HL-60 (cell line): ENCODE measurements at regions not wholly inside any gene's neighbourhood (a gene's known extent, or its start where the extent isn't known, plus 50 kb on each side); places are given as distances from the start of the nearest gene placed in this dataset.

Experiments used
- DNase-seq, 2 experiments: peaks; one replicate each; pipeline ENCODE4 v3.0.0-alpha.2; 2010 to 2020; ENCODE audit warnings: low read depth in 1 of 2, low spot score in 1 of 2
- H3K27ac ChIP-seq: fragments of 250-450 bp; sonication (Bioruptor Pico); replicated peaks from 2 replicates; pipeline ENCODE4 v1.5.1; 2020; ENCODE audit warnings: mild to moderate bottlenecking, moderate library complexity
- H3K27me3 ChIP-seq: fragments of 250-450 bp; sonication (Bioruptor Pico); 2 replicates; pipeline ENCODE4 v1.5.1; 2021; ENCODE audit warnings: mild to moderate bottlenecking, moderate library complexity; ENCODE audit not compliant: insufficient read depth, poor library complexity, severe bottlenecking
- H3K4me3 ChIP-seq: replicated peaks from 2 replicates; pipeline ENCODE4 v1.5.1; 2011; ENCODE audit warnings: mild to moderate bottlenecking, control low read depth, low read length; ENCODE audit not compliant: insufficient read depth
- CTCF ChIP-seq: IDR thresholded peaks from one replicate; pipeline ENCODE4 v1.5.1; 2011; ENCODE audit warnings: low read length, control low read depth, inconsistent platforms; ENCODE audit not compliant: insufficient read depth
- GABPA ChIP-seq: IDR thresholded peaks from 2 replicates; pipeline ENCODE4 v1.6.1; 2012; ENCODE audit warnings: low read depth
- POLR2AphosphoS5 ChIP-seq: IDR thresholded peaks from 2 replicates; pipeline ENCODE4 v1.6.1; 2012; ENCODE audit warnings: low read depth
- REST ChIP-seq: IDR thresholded peaks from 2 replicates; pipeline ENCODE4 v1.6.1; 2012; ENCODE audit warnings: low read depth; ENCODE audit not compliant: insufficient replicate concordance
- SPI1 ChIP-seq: IDR thresholded peaks from 2 replicates; pipeline ENCODE4 v1.6.1; 2012; ENCODE audit warnings: low read depth, mild to moderate bottlenecking, borderline replicate concordance

GRCh38 chr1:188350104-188350503, 1521.4 kb downstream of the PLA2G4A start:
- Histone ChIP-seq H3K4me3 (no peak overlapping the region), H3K27me3 (no peaks in the 10 kb centered on the region), H3K27ac (no peak overlapping the region)
- no peak for TF ChIP-seq POLR2AphosphoS5
- TF ChIP-seq REST, result no peak
- no peak for TF ChIP-seq SPI1
- TF ChIP-seq CTCF, result no peak
- no peak for TF ChIP-seq GABPA
- no peak for DNase-seq

- TF ChIP-seq POLR2AphosphoS5 (no peak), REST (no peak), SPI1 (no peak), CTCF (no peak), GABPA (no peak)
- DNase-seq, result no peak
Observed at GRCh38 chr1:188355082-188355481, 1526.3 kb downstream of the PLA2G4A start.

GRCh38 chr1:188355847-188356246, 1527.1 kb downstream of the PLA2G4A start:
- Histone ChIP-seq H3K4me3 (no peak overlapping the region), H3K27ac (no peak overlapping the region), H3K27me3 (no peaks in the 10 kb centered on the region)
- no peak for DNase-seq
- TF ChIP-seq POLR2AphosphoS5 (no peak), GABPA (no peak)

More at GRCh38 chr1:188355082-188355481, 1526.3 kb downstream of the PLA2G4A start:
- no peak overlapping the region for H3K4me3 ChIP-seq
- H3K27ac ChIP-seq, result no peak overlapping the region
- H3K27me3 ChIP-seq, result no peaks in the 10 kb centered on the region

GRCh38 chr1:188359315-188359714, 1530.6 kb downstream of the PLA2G4A start:
- no peak overlapping the region for H3K4me3 ChIP-seq
- no peak for TF ChIP-seq GABPA
- no peak for TF ChIP-seq REST
- TF ChIP-seq SPI1, result no peak
- no peak for TF ChIP-seq POLR2AphosphoS5
- no peak for TF ChIP-seq CTCF
- no peak for DNase-seq
- no peaks in the 10 kb centered on the region for H3K27me3 ChIP-seq
- no peak overlapping the region for H3K27ac ChIP-seq
